Fibroblast of lung (primary cell): ENCODE measurements at regions not wholly inside any gene's neighbourhood (a gene's known extent, or its start where the extent isn't known, plus 50 kb on each side); places are given as distances from the start of the nearest gene placed in this dataset.
A peak's percentile ranks its signal among the peaks of the same experiment; 100 is the strongest.

Experiments
- EZH2 ChIP-seq: IDR thresholded peaks from 2 replicates; pipeline ENCODE4 v1.5.1; 2012; ENCODE audit warnings: low read length, control low read depth, mild to moderate bottlenecking; ENCODE audit errors: missing control alignments
- TF ChIP-seq, protein P1 (sequence below), 2 donors: IDR thresholded peaks in 1 of 2; conservative IDR thresholded peaks in 1 of 2; 1 replicate in 1 of 2; 2 replicates in 1 of 2; pipeline ENCODE4 v1.5.1; 2011 to 2012; ENCODE audit warnings: low read length in 2 of 2, control low read depth in 1 of 2, inconsistent platforms in 1 of 2, low read depth in 1 of 2, mild to moderate bottlenecking in 1 of 2

DNA sequence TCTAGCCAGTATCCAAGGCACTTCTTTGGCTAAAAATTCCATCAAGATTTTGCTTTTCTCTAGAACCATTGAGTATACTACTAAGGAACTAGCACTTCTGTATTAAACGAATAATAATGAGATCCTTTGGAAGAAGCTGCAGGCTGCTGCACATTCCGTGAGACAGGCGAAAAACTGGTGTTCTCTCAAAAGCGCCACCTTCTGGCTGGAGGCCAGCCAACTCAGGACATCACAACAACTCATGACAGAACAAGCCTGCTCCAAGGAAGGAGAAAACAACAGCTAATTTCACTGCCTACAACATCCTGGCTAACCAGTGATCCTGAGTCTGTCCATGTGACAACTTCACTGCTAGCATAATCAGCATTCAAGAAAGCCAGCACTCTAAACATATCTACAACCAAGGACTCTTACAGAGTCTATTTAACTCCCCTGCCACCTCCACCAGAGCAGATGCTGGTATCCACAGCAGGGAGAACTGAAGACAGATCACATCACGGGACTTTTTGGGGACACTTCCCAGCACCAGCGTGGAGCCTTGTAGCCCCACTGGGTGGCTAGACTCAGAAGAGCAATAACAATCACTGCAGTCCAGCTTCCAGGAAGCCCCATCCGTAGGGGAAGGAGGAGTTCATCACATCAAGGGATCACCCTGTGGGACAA is 150.5 kb downstream of the YTHDC2 start:
- no peak for TF ChIP-seq EZH2
- TF ChIP-seq, protein P1, sequence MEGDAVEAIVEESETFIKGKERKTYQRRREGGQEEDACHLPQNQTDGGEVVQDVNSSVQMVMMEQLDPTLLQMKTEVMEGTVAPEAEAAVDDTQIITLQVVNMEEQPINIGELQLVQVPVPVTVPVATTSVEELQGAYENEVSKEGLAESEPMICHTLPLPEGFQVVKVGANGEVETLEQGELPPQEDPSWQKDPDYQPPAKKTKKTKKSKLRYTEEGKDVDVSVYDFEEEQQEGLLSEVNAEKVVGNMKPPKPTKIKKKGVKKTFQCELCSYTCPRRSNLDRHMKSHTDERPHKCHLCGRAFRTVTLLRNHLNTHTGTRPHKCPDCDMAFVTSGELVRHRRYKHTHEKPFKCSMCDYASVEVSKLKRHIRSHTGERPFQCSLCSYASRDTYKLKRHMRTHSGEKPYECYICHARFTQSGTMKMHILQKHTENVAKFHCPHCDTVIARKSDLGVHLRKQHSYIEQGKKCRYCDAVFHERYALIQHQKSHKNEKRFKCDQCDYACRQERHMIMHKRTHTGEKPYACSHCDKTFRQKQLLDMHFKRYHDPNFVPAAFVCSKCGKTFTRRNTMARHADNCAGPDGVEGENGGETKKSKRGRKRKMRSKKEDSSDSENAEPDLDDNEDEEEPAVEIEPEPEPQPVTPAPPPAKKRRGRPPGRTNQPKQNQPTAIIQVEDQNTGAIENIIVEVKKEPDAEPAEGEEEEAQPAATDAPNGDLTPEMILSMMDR (conservative IDR thresholded peaks at IDR 0.05 in 1 of 2, IDR thresholded peaks at IDR 0.05 in 1 of 2; ENCODE audit: low read depth in 1 of 2, low read length in 2 of 2): peak in 1 of 2 donors; percentile 12
